H4 (cell line): ENCODE measurements at regions not wholly inside any gene's neighbourhood (a gene's known extent, or its start where the extent isn't known, plus 50 kb on each side); places are given as distances from the start of the nearest gene placed in this dataset.

Source experiments
- DNase-seq: peaks from one replicate; pipeline ENCODE4 v3.0.0-alpha.2; 2015; ENCODE audit warnings: low spot score

GRCh38 chr12:97275256-97275655 is 187.3 kb upstream of the RMST start:
- DNase-seq = no peak

- DNase-seq = no peak
Observed at GRCh38 chr12:97275728-97276590, 186.6 kb upstream of the RMST start.

GRCh38 chr12:97276661-97277429 is 185.8 kb upstream of the RMST start:
- no peak for DNase-seq

- DNase-seq = no peak
Observed at GRCh38 chr12:97283297-97283696, 179.3 kb upstream of the RMST start.

GRCh38 chr12:97288531-97288930 is 174.1 kb upstream of the RMST start:
- DNase-seq = no peak

GRCh38 chr12:97292588-97292987 is 170.0 kb upstream of the RMST start:
- DNase-seq = no peak

GRCh38 chr12:97293541-97293940 is 169.1 kb upstream of the RMST start:
- no peak for DNase-seq

- DNase-seq = no peak
Observed at GRCh38 chr12:97299847-97300246, 162.8 kb upstream of the RMST start.

- DNase-seq = no peak
Observed at GRCh38 chr12:97300431-97300830, 162.2 kb upstream of the RMST start.

GRCh38 chr12:97300891-97301290 is 161.7 kb upstream of the RMST start:
- no peak for DNase-seq

GRCh38 chr12:97301576-97301975 is 161.0 kb upstream of the RMST start:
- no peak for DNase-seq

- no peak for DNase-seq
Observed at GRCh38 chr12:97305651-97306050, 157.0 kb upstream of the RMST start.

- DNase-seq = no peak
Observed at GRCh38 chr12:97306147-97306546, 156.5 kb upstream of the RMST start.

GRCh38 chr12:97308576-97309198 is 153.9 kb upstream of the RMST start:
- DNase-seq = peak; percentile 16

GRCh38 chr12:97309921-97310320 is 152.7 kb upstream of the RMST start:
- DNase-seq = no peak

GRCh38 chr12:97312570-97313135 is 150.0 kb upstream of the RMST start:
- no peak for DNase-seq

- no peak for DNase-seq
Observed at GRCh38 chr12:97313471-97314190, 149.0 kb upstream of the RMST start.

- DNase-seq = no peak
Observed at GRCh38 chr12:97316321-97316720, 146.3 kb upstream of the RMST start.

GRCh38 chr12:97321621-97322020 is 141.0 kb upstream of the RMST start:
- no peak for DNase-seq

GRCh38 chr12:97322388-97322787 is 140.2 kb upstream of the RMST start:
- no peak for DNase-seq

- no peak for DNase-seq
Observed at GRCh38 chr12:97323154-97323553, 139.4 kb upstream of the RMST start.

GRCh38 chr12:97324471-97324870 is 138.1 kb upstream of the RMST start:
- no peak for DNase-seq
